GM21360 (cell line): ENCODE measurements at regions not wholly inside any gene's neighbourhood (a gene's known extent, or its start where the extent isn't known, plus 50 kb on each side); places are given as distances from the start of the nearest gene placed in this dataset.
"Not testable (repeated sequence)": the region's sequence is repeated elsewhere in the genome, so short reads cannot be mapped to it uniquely, and the experiment has no call there.

Experiments used
- ATAC-seq: cut with Tn5 transposase; IDR thresholded peaks from one replicate; pipeline ENCODE4 v1.9.1; 2021; ENCODE audit warnings: mild to moderate bottlenecking, moderate library complexity; ENCODE audit not compliant: unreplicated experiment

DNA sequence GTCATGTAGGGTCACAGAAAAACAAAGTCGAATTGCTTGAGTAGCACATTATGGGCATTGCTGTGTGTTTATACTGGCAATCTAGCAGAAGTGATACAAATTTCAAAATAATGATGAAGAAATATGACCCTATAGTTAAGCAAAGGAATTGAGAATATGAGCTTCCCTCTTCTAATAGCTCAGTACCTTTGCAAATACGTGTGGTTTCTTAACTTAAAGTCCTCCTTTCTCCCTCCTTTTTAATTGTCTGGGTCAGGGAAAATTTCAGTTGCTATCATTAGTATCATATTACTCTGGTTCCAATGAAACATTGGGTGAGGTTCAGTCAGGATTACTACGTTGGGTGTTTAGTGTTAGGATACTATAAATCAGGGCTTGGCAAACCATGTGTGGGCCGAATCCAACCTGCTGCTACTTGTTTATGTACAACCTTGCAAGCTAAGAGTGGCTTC is 166.8 kb upstream of the CARMIL1 start:
- no peak for ATAC-seq

GRCh38 chr6:25113436-25113835 is 165.7 kb upstream of the CARMIL1 start:
- ATAC-seq: no peak

GRCh38 chr6:25118038-25118437 is 161.1 kb upstream of the CARMIL1 start:
- ATAC-seq: no peak

DNA sequence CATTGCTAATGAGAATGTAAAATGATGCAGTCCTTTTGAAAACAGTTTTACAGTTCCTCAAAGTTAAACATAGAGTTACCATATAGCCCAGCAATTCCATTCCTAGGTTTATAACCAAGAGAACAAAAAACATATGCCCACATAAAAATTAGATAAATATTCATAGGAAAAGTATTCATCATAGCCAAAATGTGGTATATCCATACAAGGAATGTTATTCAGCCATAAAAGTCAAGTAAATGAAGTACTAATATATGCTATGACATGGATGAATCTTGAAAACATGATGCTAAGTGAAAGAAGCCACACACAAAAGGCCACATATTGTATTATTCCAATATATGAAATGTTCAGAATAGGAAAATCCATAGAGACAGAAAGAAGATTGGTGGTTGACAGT is 158.0 kb upstream of the CARMIL1 start:
- no peak for ATAC-seq

DNA sequence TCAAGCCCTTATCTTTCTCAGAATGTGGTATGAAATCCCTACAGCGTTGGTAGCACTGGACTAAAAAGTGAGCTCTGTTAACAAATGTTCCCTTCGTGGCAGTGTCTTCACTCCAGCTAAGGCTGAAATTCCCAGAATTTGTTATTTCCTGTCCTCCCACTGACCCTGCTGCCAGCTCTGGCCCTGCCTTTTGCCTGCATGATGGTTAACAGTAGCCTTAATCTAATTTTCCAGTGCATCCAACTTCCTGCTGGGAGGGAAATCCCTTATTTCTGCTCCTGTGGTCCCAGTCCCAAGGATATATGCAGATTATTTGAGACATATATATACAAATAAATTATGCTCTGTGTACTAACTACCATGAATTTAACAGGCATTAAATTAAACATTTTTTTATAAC is 157.2 kb upstream of the CARMIL1 start:
- ATAC-seq: no peak

GRCh38 chr6:25122622-25123237 is 156.4 kb upstream of the CARMIL1 start:
- ATAC-seq: no peak

- ATAC-seq: no peak
Measured at GRCh38 chr6:25124216-25124715, 154.9 kb upstream of the CARMIL1 start.

- ATAC-seq: no peak
Measured at GRCh38 chr6:25125736-25126135, 153.4 kb upstream of the CARMIL1 start.

DNA sequence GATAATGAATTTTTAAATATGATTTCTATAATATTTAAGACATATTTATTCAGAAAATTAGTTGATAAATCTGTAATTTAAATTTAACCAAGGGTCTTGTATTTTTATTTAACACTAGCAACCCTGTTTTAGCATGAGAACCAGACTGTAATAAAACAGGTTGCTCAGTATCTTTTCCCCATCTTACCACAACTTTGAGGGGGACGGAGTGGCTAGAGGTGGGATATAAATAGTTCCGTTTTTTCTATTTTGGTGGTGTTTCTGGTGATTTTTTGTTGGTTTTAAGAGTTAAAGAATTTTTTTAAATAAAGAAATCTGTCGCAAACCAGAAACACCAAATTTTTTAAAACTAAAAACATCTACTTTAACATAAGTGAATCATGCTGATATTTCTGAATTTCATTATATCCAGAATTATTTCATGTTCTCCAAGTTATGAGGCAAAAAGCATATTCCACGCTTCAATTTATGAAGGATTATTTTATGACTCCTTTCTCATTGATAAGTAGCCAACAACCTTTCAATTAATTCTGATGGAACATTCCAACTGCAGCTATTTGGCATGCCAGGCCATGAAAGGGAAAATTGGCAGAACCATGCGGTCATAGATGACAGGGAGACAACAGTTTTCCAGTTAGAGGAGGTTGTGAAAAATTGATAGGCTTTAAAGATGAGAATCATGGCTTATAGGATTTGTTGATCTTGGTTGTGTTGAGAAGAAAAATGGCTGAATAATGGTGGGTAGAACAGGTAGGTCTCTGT is 151.9 kb upstream of the CARMIL1 start:
- ATAC-seq: no peak

DNA sequence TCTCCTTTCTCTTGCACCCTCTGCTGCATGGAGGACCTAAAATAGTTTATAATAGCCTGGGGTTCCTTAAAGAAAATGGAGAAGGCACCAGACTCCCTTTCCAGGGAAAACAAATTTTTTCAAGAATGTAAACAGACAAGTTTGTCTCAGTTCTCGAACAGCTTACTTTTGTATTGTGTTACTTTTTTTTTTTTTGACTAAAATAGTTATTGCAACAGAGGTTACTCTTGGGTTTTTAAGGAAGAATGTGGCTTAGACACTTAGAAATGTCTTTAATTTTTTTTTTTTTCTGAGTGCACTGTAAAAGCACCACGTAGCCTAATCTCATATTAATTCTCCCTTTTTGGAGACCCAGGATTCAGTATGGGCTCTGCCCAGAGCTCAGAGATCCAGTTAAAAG is 148.7 kb upstream of the CARMIL1 start:
- ATAC-seq: no peak

DNA sequence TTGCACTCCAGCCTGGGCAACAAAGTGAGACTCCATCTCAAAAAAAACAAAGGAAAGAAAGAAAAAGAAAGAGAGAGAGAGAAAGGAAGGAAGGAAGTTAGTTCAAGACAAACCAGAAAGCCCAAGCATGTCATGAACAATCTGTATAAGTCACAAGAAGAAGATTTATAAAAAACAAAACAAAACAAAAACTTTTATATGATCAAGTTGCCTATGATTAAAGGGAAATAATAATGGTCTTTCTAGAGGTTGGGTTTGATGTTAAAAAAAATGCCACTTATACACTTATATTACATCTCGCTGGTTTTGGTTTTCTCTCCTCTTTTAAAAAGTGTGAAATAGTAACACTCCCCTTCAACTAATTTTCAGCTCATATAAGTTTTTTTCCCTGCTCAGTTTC is 146.2 kb upstream of the CARMIL1 start:
- ATAC-seq: no peak

DNA sequence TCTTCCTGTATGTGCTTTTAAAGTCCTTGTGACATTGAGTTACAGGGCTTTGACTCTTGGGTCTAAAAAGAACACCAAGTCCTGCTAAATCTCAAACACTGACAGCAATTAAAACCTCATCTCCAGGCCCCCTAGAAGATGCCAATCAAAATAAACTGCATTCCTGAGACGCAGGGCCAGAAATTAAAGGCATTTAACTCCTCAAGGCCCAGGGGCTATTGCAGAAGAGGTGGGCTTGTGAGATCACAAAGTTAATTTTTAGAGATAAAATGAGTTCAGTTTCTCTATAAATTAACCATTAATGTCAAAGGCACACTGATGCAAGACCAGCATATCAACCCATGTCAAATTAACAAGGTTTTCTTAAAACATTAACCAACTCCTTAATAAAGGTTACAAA is 145.6 kb upstream of the CARMIL1 start:
- ATAC-seq: no peak

DNA sequence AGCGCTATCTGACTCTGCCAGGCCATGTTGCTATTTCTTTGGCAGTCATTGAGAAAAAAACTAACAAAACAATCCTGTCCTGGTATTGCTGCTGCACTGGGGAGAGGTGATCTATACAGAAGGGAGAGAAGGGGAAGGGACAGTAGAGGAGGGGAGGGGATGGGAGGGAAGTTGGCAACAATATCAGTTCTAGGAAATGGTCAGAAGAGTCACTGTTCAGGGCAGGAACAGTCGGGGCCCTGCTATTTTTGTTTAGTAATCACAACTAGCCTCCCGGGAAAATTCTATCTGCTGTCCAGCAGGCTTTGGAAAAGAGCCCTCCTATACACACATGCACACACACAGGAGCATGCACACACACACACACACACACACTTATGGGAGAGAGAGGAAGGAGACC is 142.3 kb upstream of the CARMIL1 start:
- no peak for ATAC-seq

DNA sequence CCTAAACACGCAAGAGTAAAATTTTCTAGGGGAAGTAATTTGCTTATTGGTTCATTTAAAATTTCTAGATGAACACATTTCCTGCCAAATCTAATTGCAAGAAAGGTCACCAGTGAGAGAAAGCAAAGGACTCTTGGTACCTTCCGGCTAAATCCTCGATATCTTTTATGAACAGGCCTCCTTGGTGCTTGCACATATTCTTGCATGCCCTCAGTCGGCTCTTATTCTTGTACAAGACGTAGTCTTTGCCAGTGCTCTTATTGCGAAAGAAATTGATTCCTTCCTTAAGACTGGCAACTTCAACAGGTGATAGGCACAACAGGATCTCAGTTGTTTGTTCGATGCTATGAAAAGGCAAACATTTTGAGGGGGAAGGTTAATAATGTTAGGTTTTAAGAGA is 141.7 kb upstream of the CARMIL1 start:
- ATAC-seq: peak; percentile 3

- no peak for ATAC-seq
Measured at GRCh38 chr6:25137916-25138232, 141.3 kb upstream of the CARMIL1 start.

DNA sequence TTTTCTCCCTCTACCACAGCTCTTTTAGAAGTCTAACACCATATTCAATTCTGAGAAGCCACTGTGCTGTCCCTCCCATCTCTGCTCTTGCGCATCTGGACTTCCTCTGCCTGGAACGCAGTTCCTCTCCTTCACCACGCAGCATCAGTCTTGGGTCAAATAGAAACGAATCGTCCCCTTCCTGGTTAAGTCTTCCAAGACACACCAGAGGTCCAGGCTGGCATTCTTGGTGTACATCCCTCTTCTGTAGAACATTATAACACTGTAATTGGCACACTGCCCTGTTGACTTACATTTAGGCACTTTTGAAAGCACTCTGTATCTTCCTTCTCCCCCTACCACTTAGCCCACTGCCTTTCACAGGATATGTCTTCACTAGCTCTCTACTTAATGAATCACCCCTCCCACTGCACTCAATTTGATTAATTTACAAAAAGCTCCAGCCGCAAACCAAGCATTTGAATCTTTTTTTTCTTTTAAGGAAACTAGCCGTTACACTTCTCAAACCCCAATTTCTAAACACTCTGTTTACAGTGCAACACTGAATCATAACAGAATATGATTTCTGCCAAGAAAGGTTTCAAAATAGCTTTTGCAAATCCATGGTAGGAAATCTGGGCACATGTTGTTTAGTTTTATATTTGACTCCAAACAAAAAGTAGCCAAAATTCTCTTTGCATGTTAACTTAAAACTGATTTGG is 140.8 kb upstream of the CARMIL1 start:
- ATAC-seq: peak; percentile 87

DNA sequence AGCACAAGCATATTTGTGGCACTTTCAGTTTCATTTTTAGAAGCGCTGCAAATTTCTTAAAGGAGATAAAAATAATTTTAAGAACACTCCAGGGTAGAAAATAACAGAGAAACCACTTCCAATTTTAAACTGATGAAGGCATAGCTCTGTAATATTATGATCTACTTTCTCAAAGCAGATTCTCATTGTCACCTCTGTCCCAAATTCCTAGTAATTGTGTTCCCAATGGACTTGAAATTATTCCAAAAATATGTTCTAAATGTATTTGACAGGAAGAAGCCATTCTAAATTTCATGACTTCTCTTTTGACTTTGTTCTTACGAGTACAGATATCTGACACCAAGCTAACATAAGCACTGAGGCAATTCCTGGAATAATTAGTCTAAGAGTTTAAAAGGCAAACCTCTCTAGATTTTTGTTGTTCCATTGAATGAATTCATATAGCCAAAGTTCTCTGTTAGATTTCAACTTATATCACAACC is 140.2 kb upstream of the CARMIL1 start:
- peak; percentile 12 for ATAC-seq

GRCh38 chr6:25139608-25140007 is 139.6 kb upstream of the CARMIL1 start:
- not testable (repeated sequence) for ATAC-seq

GRCh38 chr6:25142506-25142905 is 136.7 kb upstream of the CARMIL1 start:
- no peak for ATAC-seq

DNA sequence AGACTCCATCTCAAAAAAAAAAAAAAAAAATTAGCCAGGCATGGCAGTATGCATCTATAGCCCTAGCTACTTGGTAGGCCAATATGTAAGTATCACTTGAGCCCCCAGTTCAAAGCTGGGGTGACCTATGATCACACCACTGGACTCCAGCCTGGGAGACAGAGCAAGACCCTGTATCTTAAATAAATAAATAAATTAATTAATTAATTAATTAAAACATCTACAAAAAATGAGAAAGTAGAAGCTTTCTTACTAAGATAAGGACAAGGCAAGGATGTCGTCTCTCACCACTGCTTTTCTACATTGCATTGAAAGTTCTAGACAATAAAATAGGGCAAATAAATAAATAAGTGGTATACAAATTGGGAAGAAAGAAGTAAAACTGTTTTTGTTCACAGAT is 134.3 kb upstream of the CARMIL1 start:
- no peak for ATAC-seq

DNA sequence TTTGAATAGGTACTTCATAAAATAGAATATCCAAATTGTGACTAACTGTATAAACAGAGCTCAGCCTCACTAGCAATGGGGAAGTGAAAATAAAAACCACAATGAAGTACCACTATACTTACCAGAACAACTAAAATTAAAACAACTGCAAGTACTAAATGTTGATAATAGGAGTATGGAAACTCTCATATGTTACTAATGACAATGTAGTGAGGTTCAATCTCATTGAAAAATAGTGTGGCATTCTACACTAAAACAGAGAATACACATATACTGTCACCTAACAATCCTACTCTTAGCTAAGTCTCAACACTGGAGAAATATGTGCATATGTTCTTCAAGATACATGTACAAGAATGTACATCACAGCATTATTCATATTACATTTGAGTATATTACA is 132.0 kb upstream of the CARMIL1 start:
- ATAC-seq: peak; percentile 96

DNA sequence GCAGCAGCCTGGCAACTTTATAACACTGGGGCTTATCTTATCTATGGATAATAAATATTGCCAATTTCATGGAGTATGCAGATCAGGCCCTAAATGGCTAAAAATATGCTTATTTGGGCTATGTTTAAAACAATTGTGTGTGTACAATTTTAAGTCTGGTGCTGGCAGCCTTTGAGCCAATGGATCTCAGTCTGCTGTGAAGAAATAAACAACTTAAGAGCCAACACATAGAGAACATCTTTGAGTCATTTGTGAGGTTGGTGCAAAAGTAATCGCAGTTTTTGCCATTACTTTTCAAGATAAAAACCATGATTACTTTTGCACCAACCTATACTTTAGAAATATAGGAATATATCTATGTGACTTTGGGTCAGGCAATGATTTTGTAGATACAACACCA is 129.1 kb upstream of the CARMIL1 start:
- no peak for ATAC-seq
